ENCODE measurements at regions not wholly inside any gene's neighbourhood (a gene's known extent, or its start where the extent isn't known, plus 50 kb on each side); places are given as distances from the start of the nearest gene placed in this dataset.

DNA sequence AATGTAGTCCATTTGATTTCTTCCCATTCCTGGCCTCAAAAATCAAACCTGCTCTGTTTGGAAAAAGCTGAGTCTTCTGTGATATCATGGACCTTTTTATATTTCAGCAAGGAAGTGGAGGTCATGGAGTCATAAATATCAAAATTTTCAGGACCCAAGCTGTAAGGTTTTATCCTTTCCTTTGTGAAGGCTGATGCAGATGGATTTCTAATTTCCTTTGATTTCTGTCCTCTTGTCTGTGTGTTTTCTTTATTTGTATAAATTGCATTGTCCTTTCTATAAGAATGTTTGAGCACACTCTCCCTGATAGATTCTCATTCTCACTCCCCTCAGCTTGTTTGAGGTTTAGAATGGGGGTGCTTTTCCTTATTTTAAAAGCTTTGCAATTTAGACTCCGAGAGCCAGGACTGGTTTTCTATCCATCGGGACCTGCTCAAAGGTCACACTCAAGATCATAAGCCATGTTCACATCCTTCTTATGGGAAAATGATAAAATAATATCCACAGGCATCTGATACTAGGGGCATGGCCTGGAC is 127.4 kb upstream of the TMEM161B start:
- H3K4me3 Mint-ChIP-seq, result no peak overlapping the region
- no peaks in the 10 kb centered on the region for H3K27me3 Mint-ChIP-seq
- H3K36me3 Mint-ChIP-seq, result peaks cover 4% of the 10 kb centered on the region
- no peaks in the 10 kb centered on the region for H3K9me3 Mint-ChIP-seq
- no peaks in the 10 kb centered on the region for H3K4me1 Mint-ChIP-seq
- H3K27ac Mint-ChIP-seq, result no peak overlapping the region

DNA sequence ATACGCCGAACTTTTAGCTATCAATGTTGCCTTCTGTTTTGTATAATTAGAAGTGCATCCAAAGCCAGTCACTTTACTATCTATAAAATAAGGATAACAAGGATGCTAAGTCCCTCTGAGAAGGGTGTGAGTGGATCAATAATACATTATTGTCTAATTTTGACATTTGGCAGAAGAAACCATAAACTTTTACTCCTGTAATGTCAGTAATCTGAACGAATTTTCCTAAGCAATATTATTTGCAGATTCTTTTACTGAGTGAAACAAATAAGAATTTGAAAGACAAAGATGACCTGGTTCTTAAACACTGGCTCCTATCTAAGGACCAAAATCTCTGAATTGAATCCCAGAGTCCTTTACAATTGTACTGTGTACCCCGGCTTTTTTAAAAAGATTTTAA is 126.6 kb upstream of the TMEM161B start:
- Mint-ChIP-seq H3K4me3 (no peak overlapping the region), H3K27me3 (no peaks in the 10 kb centered on the region), H3K36me3 (peaks cover 1% of the 10 kb centered on the region), H3K4me1 (no peaks in the 10 kb centered on the region), H3K9me3 (no peaks in the 10 kb centered on the region), H3K27ac (no peak overlapping the region)

DNA sequence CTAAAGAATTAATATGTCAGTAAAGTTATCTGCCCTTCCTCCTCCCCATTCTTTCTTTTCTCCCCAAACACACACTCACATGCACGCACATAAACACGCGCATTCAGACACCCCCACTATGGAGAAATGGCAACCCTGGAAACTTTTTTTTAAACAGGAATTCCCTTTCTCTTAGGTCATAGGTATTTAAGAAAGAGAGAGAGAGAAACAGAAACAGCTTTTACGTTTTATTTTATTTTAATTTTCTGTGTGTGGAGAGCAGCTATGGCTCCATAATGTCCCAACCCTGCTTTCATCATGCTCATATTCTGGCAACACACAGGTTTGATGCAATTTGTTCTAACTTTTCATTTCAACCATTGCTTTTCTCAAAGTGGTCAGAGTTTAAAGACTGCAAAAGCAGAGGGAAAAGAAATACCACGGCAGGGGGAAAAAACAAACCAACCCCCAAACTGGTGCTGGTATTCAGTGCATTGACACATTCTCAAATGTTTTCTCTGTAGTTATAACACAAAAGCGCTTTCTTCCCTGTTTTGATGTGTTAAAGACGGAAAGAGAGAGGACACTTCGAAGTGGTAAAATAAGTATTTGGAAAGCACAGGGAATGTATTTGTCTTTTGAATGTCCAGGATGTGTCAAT is 126.0 kb upstream of the TMEM161B start:
- no peaks in the 10 kb centered on the region for H3K27me3 Mint-ChIP-seq
- H3K27ac Mint-ChIP-seq, result no peak overlapping the region
- H3K9me3 Mint-ChIP-seq, result peaks cover 0 to under 1% (median 0%) of the 10 kb centered on the region in 3 donors
- H3K4me1 Mint-ChIP-seq, result no peaks in the 10 kb centered on the region
- no peaks in the 10 kb centered on the region for H3K36me3 Mint-ChIP-seq
- H3K4me3 Mint-ChIP-seq, result no peak overlapping the region

DNA sequence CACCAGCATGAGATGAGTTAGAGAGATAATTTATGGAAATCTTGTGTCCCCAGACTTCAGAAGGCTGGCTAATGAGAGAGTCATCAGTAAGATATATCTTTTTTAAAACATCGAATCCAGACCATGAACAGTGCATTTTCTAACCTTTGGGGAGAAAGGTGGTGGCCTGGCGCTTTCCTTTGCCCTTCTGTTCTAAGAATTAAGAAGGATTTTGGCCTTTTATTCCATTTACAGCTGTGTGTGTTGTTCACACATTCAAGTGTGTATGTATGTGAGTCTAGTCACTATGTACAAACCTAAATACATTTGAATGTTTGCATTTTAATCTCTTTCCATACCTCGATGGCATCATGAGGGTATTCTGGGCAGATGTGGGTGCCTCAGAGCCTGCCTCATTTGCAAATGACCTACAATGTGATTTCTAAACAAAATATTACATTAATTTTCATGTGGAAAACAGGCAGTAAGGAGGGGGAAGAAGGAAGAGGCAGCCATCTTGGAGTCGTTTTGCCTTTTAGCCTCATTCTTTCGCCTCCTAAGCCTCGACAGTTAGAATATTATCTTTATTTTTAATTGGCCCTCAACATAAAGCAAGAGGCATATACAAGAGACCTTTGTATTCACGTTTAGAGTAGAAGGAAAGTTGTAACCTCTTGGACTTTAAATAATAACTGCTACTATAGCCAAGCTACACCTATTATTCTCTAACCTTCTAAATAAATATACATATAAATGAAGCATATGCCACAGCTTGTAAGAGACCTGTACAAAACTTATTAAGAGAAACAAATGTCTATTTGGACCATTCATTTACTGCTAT is 125.3 kb upstream of the TMEM161B start:
- H3K27ac Mint-ChIP-seq, result no peak overlapping the region
- no peaks in the 10 kb centered on the region for H3K36me3 Mint-ChIP-seq
- H3K4me3 Mint-ChIP-seq, result no peak overlapping the region
- H3K9me3 Mint-ChIP-seq, result peaks cover 0 to 2% (median 0%) of the 10 kb centered on the region in 3 donors
- no peaks in the 10 kb centered on the region for H3K4me1 Mint-ChIP-seq
- H3K27me3 Mint-ChIP-seq, result no peaks in the 10 kb centered on the region

DNA sequence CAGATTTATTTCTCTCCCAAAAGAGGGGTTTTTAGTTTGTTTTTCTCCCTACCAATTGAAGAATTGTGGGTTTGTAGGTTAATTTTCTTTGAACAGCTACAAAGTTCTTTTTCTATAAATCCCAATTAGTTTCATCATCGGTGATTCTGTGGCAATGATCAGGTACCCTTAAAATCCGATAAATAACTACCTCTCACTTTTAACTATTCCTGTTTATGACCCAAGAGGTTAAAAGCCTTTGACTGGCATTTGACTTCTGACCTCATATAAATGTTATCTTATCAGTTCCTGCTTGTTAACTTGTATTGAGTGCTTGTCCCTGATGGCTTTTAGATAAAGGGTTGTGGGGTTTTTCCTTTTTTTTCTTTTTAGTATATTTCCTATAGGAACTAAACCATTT is 124.4 kb upstream of the TMEM161B start:
- Mint-ChIP-seq H3K36me3 (no peaks in the 10 kb centered on the region), H3K27ac (no peak overlapping the region), H3K4me3 (no peak overlapping the region), H3K4me1 (no peaks in the 10 kb centered on the region), H3K27me3 (no peaks in the 10 kb centered on the region), H3K9me3 (peaks cover 0 to 2% (median 0%) of the 10 kb centered on the region in 3 donors)

DNA sequence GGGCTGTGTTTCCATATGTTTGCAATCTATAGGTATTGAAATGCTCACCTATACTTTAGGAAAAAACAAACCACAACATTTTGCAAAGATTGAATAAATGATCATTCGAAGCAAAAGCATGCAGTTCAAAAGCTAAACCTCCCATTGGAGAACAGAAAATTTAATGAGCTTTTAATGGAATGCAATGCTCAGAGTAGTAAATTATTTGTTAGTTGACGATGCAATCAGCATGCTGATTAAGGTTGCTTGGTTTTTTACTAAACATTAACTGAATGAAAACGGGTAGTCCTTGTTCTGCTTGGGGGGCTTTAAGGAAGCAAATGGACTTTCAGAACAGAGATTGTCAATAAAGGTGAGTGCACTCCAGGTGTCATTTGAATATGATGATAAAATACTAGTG is 123.3 kb upstream of the TMEM161B start:
- no peaks in the 10 kb centered on the region for H3K4me1 Mint-ChIP-seq
- no peaks in the 10 kb centered on the region for H3K27me3 Mint-ChIP-seq
- peaks cover 0 to 2% (median 0%) of the 10 kb centered on the region in 3 donors for H3K9me3 Mint-ChIP-seq
- no peak overlapping the region for H3K27ac Mint-ChIP-seq
- H3K4me3 Mint-ChIP-seq, result no peak overlapping the region
- no peaks in the 10 kb centered on the region for H3K36me3 Mint-ChIP-seq

DNA sequence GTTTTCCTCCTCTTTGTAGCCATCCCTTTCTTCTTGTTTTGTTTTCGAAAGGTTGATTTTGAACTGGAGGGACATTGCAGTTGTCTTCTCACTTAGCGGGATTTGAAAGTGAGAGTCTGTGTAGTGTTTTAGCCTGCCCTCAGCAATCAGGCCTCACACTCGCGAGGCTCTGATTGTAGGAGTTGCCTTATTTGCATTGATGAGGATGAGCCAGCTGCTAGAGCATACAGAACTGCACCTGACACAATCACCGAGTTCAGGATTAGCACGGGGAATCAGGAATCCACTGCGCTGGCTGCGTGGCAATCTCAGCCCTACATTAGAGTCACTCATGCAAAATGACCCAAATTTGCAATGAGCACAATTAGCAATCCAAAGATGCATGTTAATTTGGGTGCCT is 122.5 kb upstream of the TMEM161B start:
- peak overlapping the region in 1 of 4 donors; percentile 45 for H3K4me3 Mint-ChIP-seq
- H3K4me1 Mint-ChIP-seq, result no peaks in the 10 kb centered on the region
- H3K27ac Mint-ChIP-seq, result no peak overlapping the region
- H3K27me3 Mint-ChIP-seq, result no peaks in the 10 kb centered on the region
- peaks cover 0 to 2% (median 0%) of the 10 kb centered on the region in 3 donors for H3K9me3 Mint-ChIP-seq
- no peaks in the 10 kb centered on the region for H3K36me3 Mint-ChIP-seq

DNA sequence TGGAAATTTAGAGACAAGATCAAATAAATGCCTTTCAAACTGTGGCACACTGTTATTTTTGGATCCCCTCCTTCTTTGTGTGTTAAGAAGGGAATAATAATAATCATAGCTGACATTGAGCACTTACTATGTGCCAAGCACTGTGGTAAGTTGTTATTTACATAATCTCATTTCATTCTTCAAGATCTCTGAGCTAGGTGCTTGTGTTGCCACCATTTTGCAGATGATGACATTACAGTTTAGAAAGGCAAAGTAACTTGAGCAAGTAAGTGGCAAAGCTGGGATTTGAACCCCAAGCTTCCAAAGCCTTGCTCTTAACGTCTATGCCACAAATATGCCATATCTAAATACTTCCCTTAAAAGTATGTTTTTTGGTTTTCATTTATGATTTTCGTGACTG is 121.8 kb upstream of the TMEM161B start:
- no peaks in the 10 kb centered on the region for H3K4me1 Mint-ChIP-seq
- H3K36me3 Mint-ChIP-seq, result no peaks in the 10 kb centered on the region
- peaks cover 0 to 2% (median 0%) of the 10 kb centered on the region in 3 donors for H3K9me3 Mint-ChIP-seq
- H3K27ac Mint-ChIP-seq, result no peak overlapping the region
- H3K27me3 Mint-ChIP-seq, result no peaks in the 10 kb centered on the region
- H3K4me3 Mint-ChIP-seq, result no peak overlapping the region

DNA sequence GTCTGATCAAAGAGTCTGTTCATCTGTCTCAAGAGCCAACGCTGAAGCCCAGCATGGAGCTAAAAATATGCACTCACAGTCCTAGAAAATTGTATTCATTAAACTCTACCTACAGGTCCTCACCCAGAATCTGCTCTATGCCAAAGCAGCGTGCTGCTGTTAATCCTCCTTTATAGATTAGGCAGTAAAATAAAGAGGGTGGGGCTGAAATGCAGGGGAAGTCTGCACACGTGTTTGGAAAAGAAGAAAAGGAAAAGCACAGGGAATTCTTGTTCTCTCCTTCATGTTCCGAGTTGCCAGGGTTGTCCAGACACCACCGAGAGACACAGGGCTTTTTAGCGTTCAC is 121.4 kb upstream of the TMEM161B start:
- no peaks in the 10 kb centered on the region for H3K27me3 Mint-ChIP-seq
- no peak overlapping the region for H3K27ac Mint-ChIP-seq
- no peaks in the 10 kb centered on the region for H3K36me3 Mint-ChIP-seq
- peaks cover 0 to 2% (median 0%) of the 10 kb centered on the region in 3 donors for H3K9me3 Mint-ChIP-seq
- H3K4me1 Mint-ChIP-seq, result no peaks in the 10 kb centered on the region
- H3K4me3 Mint-ChIP-seq, result no peak overlapping the region

DNA sequence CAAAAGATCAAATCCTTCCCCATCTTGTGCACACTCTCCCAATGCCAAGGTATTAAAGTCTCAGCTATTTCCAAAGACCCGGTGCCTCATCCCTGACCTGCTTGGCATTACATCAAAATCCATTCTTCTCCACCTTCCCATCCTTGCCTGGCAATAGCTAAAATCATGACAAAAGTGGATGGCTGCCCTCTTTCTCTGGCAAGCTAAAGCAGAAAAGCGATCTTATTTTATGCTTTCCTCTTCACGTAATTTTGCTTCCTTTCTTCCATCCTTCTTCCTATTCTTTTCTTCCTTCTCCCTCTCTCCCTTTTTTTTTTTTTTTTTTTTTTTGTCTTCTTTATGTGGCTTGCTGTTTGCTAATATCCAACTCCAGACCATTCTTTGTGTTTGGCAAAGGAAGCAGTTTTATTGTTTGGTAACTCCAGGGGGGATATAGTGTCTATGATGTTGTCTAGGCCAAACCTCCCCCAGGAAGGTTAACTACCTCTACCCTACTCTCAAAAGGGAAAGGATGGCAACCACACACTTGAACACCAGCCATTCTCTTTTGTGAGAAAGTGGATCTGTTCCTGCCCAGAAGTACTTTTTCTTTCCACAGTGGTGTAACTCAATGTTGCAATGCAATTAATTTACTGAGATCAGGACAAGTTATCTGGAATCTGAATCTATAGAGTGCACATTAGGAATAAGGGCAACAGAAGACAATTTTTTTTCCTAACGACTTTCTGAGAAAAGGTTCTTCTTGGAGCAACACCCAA is 120.9 kb upstream of the TMEM161B start:
- no peaks in the 10 kb centered on the region for H3K27me3 Mint-ChIP-seq

DNA sequence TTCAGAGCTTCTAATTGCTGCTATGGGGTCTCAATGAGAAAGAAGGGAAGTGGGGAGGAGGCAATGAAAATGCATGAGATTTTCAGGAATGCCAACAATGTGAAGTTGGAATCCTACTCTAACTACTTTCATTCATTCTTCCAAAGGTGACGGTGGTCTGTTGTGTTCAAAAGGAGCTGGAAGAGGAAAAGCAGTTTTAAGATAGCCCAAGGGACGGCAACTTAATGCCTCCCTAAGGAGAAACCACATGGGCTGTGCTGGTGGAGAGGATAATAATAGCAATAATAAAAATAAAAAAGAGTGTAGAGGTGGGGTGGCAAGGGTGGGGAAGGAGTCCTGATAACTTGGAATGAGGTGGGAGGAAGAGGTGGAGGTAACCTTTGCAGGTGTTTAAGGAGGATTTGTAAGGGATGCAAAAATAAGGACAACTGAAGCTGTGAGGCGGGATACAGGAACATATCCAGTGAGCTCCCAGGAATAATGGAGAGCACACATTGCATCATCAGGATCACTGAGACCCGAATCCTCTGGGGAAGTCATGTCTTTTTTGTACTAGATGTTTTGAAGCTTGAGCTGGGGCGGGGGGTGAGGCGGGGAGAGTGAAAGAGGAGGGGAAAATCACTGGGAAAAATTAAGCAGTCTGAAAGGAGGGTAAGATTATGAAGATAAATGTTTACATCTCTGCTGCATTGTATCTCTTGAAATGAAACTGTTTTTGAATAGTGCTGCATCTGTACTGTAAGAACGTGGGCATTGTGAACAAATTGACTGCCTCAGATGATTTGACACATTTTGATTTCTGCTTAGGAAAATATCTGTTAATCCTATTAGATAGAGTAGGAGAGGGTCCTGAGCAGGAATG is 120.1 kb upstream of the TMEM161B start:
- Mint-ChIP-seq H3K36me3 (no peaks in the 10 kb centered on the region), H3K4me1 (no peaks in the 10 kb centered on the region), H3K27me3 (no peaks in the 10 kb centered on the region), H3K9me3 (peaks cover 0 to 2% (median 0%) of the 10 kb centered on the region in 3 donors), H3K4me3 (no peak overlapping the region), H3K27ac (peak overlapping the region in 1 of 3 donors; percentile 57)

More for the DNA sequence above, 120.9 kb upstream of the TMEM161B start:
- Mint-ChIP-seq H3K27ac (peak overlapping the region in 1 of 3 donors; percentile 57), H3K9me3 (peaks cover 0 to 2% (median 0%) of the 10 kb centered on the region in 3 donors), H3K4me1 (no peaks in the 10 kb centered on the region), H3K4me3 (no peak overlapping the region), H3K36me3 (no peaks in the 10 kb centered on the region)

DNA sequence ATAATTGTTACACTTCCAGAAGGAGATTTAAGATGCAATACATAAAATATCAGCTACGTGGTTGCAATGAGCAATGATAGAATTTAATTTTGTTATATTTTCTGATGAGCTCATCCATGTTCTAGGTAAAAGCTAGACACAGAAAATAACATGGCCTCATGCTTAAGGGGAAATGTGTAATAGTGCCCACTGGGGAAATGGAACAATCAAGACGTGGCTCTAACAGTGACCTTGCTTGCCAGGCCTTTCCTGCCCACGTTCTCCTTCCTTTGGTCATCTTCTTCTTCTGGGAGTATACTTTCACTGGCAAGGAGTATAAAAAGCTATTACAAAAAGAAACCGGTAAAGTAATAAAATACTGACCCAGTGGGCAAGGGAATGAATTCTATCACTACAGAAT is 116.2 kb upstream of the TMEM161B start:
- Mint-ChIP-seq H3K27me3 (no peaks in the 10 kb centered on the region), H3K4me3 (no peak overlapping the region), H3K36me3 (no peaks in the 10 kb centered on the region), H3K4me1 (no peaks in the 10 kb centered on the region), H3K9me3 (peaks cover 0 to 2% (median 2%) of the 10 kb centered on the region in 3 donors), H3K27ac (no peak overlapping the region)

DNA sequence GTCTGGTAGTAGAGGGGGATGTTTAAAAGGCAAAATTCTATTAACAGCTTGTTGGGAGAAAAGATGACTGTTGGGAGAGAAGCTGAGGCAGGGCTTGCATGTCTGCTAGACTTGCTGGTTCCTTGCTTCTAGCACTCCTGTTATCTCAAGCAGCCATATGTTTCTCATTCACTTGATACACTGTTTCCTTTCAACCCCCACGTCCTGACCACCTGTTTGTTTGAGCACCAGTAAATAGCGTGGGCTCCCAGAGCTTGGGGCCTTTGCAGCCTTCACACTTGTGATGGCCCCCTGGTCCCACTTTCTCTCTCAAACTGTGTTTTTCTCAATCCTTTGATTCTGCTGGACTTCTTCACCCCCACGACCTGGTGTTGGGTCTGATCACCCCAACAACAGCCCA is 111.7 kb upstream of the TMEM161B start:
- no peaks in the 10 kb centered on the region for H3K4me1 Mint-ChIP-seq
- H3K27me3 Mint-ChIP-seq, result no peaks in the 10 kb centered on the region
- no peak overlapping the region for H3K27ac Mint-ChIP-seq
- H3K4me3 Mint-ChIP-seq, result no peak overlapping the region
- H3K36me3 Mint-ChIP-seq, result peaks cover 2% of the 10 kb centered on the region
- peaks cover 0 to 2% (median 0%) of the 10 kb centered on the region in 3 donors for H3K9me3 Mint-ChIP-seq

Measured in IgD-negative memory B cell (primary cell).